KMS-11 (cell line): ENCODE measurements at regions not wholly inside any gene's neighbourhood (a gene's known extent, or its start where the extent isn't known, plus 50 kb on each side); places are given as distances from the start of the nearest gene placed in this dataset.

ENCODE experiments used
- H2AFZ ChIP-seq: fragments of 200-600 bp; sonication (generic); 2 replicates; pipeline ENCODE4 v1.6.1; 2016; ENCODE audit warnings: antibody characterized with exemption, mixed run types, low read depth
- H3K27ac ChIP-seq: fragments of 200-600 bp; sonication (generic); 2 replicates; pipeline ENCODE4 v1.6.1; 2016; ENCODE audit warnings: mild to moderate bottlenecking, mixed run types
- H3K27me3 ChIP-seq: fragments of 200-600 bp; sonication (generic); 2 replicates; pipeline ENCODE4 v1.6.1; 2017; ENCODE audit warnings: mild to moderate bottlenecking, low read depth, mixed run types, moderate library complexity; ENCODE audit not compliant: insufficient read depth
- H3K36me3 ChIP-seq: fragments of 200-600 bp; sonication (generic); 2 replicates; pipeline ENCODE4 v1.6.1; 2017; ENCODE audit warnings: mild to moderate bottlenecking, mixed run types; ENCODE audit not compliant: insufficient read depth
- H3K4me1 ChIP-seq: fragments of 200-600 bp; sonication (generic); 2 replicates; pipeline ENCODE4 v1.6.1; 2016; ENCODE audit warnings: mild to moderate bottlenecking, low read depth, mixed run types; ENCODE audit not compliant: poor library complexity, severe bottlenecking
- H3K4me2 ChIP-seq: fragments of 200-600 bp; sonication (generic); 2 replicates; pipeline ENCODE4 v1.7.0; 2016; ENCODE audit warnings: mild to moderate bottlenecking, mixed run types
- H3K4me3 ChIP-seq: fragments of 200-600 bp; sonication (generic); IDR thresholded peaks from 2 replicates; pipeline ENCODE4 v1.6.1; 2017; ENCODE audit warnings: low read depth, low read length, mixed read lengths; ENCODE audit not compliant: insufficient read depth
- H3K79me2 ChIP-seq: fragments of 200-600 bp; sonication (generic); 2 replicates; pipeline ENCODE4 v1.6.1; 2016; ENCODE audit warnings: low read depth, mixed run types; ENCODE audit not compliant: insufficient read depth
- H3K9ac ChIP-seq: fragments of 200-600 bp; sonication (generic); 2 replicates; pipeline ENCODE4 v1.6.1; 2016; ENCODE audit warnings: mild to moderate bottlenecking, mixed run types
- H4K20me1 ChIP-seq: fragments of 200-600 bp; sonication (generic); 2 replicates; pipeline ENCODE4 v1.6.1; 2016; ENCODE audit warnings: mild to moderate bottlenecking, mixed run types; ENCODE audit not compliant: insufficient read depth
- TF ChIP-seq, protein P1 (sequence below): fragments of 200-600 bp; sonication (generic); conservative IDR thresholded peaks from 2 replicates; pipeline ENCODE4 v1.6.1; 2017; ENCODE audit warnings: low read depth, mild to moderate bottlenecking, antibody characterized with exemption, low read length, moderate library complexity, mixed read lengths

DNA sequence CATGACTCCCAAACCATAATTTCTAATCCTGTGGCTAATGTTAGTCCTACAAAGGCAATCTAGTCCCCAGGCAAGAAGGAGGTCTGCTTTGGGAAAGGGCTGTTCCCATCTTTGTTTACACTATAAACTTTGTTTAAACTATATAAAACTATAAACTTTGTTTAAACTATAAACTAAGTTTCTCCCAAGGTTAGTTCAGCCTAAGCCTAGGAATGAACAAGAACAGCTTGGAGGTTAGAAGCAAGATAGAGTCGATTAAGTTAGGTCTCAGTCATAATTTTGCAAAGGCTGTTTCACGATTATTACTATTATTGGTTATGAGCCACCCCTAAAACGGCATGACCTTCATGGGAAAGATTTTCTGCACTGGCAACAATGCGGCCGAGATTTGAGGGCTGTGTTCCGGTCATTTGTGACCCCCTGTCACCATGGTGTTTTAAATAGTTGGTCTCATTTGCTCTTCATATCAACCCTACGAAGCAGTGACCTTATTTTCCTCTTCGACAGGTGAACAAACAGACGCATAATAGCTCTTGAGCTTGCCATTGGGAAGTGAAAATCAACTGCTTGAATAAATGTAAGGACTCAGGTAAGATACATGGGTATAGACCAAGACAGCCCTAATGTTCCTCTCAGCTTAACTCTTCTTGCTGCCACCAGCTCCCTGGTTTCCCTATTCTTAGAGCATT lies 322.6 kb upstream of the TMEM132C start:
- no peaks in the 10 kb centered on the region for H4K20me1 ChIP-seq
- TF ChIP-seq, protein P1, sequence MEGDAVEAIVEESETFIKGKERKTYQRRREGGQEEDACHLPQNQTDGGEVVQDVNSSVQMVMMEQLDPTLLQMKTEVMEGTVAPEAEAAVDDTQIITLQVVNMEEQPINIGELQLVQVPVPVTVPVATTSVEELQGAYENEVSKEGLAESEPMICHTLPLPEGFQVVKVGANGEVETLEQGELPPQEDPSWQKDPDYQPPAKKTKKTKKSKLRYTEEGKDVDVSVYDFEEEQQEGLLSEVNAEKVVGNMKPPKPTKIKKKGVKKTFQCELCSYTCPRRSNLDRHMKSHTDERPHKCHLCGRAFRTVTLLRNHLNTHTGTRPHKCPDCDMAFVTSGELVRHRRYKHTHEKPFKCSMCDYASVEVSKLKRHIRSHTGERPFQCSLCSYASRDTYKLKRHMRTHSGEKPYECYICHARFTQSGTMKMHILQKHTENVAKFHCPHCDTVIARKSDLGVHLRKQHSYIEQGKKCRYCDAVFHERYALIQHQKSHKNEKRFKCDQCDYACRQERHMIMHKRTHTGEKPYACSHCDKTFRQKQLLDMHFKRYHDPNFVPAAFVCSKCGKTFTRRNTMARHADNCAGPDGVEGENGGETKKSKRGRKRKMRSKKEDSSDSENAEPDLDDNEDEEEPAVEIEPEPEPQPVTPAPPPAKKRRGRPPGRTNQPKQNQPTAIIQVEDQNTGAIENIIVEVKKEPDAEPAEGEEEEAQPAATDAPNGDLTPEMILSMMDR, result no peak
- H2AFZ ChIP-seq, result no peak overlapping the region

DNA sequence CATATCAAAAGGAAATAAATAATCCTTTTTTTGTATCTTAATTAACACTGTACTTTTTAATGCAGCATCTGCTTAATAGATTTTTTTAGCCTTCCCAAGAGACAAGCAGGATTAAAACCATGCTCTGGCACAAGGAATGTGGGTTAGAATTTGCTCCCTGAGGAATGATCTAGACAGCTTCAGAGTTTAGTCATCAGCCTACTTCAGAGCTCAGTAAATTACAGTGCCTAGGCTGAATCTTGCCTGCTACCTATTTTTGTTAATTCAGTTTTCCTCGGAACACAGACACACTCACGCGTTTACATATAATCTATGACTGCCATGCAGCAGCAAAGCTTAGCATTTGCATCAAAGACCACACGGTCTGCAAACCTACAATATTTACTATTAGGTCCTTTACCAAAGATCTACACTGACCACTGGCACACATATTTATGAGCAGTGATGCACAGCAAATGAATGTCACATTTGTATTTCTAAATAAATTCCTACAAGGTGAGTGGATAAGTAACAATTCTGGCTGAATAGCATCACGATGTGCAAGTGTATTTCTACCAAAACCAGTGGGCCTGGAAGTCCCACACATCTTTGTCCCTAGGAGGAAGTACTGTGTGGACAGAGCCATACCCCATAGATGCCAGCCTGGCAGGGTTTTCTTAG lies 309.8 kb upstream of the TMEM132C start:
- no peaks in the 10 kb centered on the region for H3K4me1 ChIP-seq
- H3K9ac ChIP-seq, result no peak overlapping the region
- no peaks in the 10 kb centered on the region for H3K79me2 ChIP-seq
- no peak overlapping the region for H2AFZ ChIP-seq
- H3K4me2 ChIP-seq, result no peak overlapping the region
- TF ChIP-seq, protein P1, result no peak
- no peak overlapping the region for H3K27ac ChIP-seq
- no peaks in the 10 kb centered on the region for H3K27me3 ChIP-seq
- no peaks in the 10 kb centered on the region for H3K36me3 ChIP-seq
- H4K20me1 ChIP-seq, result no peaks in the 10 kb centered on the region
- H3K4me3 ChIP-seq, result no peak overlapping the region

More for the DNA sequence above, 322.6 kb upstream of the TMEM132C start:
- no peaks in the 10 kb centered on the region for H3K79me2 ChIP-seq
- no peak overlapping the region for H3K4me3 ChIP-seq
- no peak overlapping the region for H3K9ac ChIP-seq
- H3K27me3 ChIP-seq, result no peaks in the 10 kb centered on the region
- H3K36me3 ChIP-seq, result no peaks in the 10 kb centered on the region
- H3K4me2 ChIP-seq, result no peak overlapping the region
- no peak overlapping the region for H3K27ac ChIP-seq
- no peaks in the 10 kb centered on the region for H3K4me1 ChIP-seq

DNA sequence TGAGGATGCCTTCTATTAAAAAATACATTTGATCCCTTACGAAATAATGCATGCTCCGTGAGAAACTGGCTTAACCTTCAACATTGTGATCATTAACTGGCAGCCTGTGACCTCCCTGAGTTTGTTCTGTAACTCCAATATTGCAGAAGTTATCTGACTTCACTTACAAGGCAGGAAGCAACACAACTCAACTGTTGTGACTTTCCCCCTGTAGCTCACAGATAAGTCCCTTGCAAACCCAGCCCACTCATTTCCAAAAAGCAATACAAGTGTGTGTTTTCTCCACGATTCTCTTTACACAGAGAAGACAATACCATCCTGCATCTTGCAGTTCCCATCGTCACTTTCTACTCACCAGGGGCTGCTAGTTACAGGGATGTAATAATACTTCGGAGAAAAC lies 304.7 kb upstream of the TMEM132C start:
- Histone ChIP-seq H3K36me3 (no peaks in the 10 kb centered on the region), H3K4me3 (no peak overlapping the region), H3K27ac (no peak overlapping the region)

DNA sequence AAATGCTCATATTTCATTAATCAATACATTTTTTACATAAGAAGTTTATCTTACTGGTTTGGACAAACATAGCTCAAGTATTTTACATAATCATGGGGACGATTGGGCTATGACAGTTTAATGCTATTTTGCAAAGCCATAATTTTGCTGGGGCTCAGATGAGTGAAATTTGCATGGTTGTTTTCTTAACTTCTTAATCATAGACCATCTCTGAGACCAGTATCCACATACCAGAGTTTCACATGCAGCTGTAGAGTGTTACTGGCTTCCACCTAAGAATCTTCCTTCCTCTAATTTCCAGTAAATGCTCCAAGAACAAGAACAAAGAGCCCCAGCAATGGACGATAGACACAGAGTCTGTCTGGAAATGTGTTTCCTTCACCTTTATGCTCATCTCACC lies 303.0 kb upstream of the TMEM132C start:
- Histone ChIP-seq H3K27me3 (no peaks in the 10 kb centered on the region), H3K36me3 (no peaks in the 10 kb centered on the region), H2AFZ (no peak overlapping the region), H3K4me3 (no peak overlapping the region), H3K4me1 (no peaks in the 10 kb centered on the region), H3K79me2 (no peaks in the 10 kb centered on the region), H3K27ac (no peak overlapping the region), H3K9ac (no peak overlapping the region), H3K4me2 (no peak overlapping the region), H4K20me1 (no peaks in the 10 kb centered on the region)
- TF ChIP-seq, protein P1, result no peak

More for the DNA sequence above, 304.7 kb upstream of the TMEM132C start:
- TF ChIP-seq, protein P1, result no peak
- Histone ChIP-seq H3K4me2 (no peak overlapping the region), H3K4me1 (no peaks in the 10 kb centered on the region), H4K20me1 (no peaks in the 10 kb centered on the region), H3K79me2 (no peaks in the 10 kb centered on the region), H3K9ac (no peak overlapping the region), H3K27me3 (no peaks in the 10 kb centered on the region), H2AFZ (no peak overlapping the region)
